GM12891 (cell line): ENCODE measurements at regions not wholly inside any gene's neighbourhood (a gene's known extent, or its start where the extent isn't known, plus 50 kb on each side); places are given as distances from the start of the nearest gene placed in this dataset.

Experiments
- DNase-seq: peaks from one replicate; pipeline ENCODE4 v3.0.0; 2011; ENCODE audit warnings: low spot score; ENCODE audit not compliant: insufficient read length
- FAIRE-seq: peaks from 2 replicates; lab custom pipeline; 2011; peaks lifted over from hg19 to GRCh38; lab: Jason Lieb, UNC
- PAX5 ChIP-seq: IDR thresholded peaks from 2 replicates; pipeline ENCODE4 v1.6.1; 2011; ENCODE audit warnings: low read length, moderate library complexity, mild to moderate bottlenecking; ENCODE audit not compliant: insufficient read depth, severe bottlenecking
- POLR2A ChIP-seq: IDR thresholded peaks from 2 replicates; pipeline ENCODE4 v1.6.1; 2011; ENCODE audit warnings: low read depth, low read length, control low read depth
- POLR2AphosphoS5 ChIP-seq: IDR thresholded peaks from 2 replicates; pipeline ENCODE4 v1.6.1; 2011; ENCODE audit warnings: low read depth, low read length, control low read depth
- POU2F2 ChIP-seq: IDR thresholded peaks from 2 replicates; pipeline ENCODE4 v1.6.1; 2011; ENCODE audit warnings: low read depth, mild to moderate bottlenecking, control low read depth, low read length, moderate library complexity
- SPI1 ChIP-seq: IDR thresholded peaks from 2 replicates; pipeline ENCODE4 v1.6.1; 2011; ENCODE audit warnings: low read depth, low read length, control low read depth
- TAF1 ChIP-seq: IDR thresholded peaks from 2 replicates; pipeline ENCODE4 v1.6.1; 2011; ENCODE audit warnings: low read depth, low read length, control low read depth

GRCh38 chr4:18684932-18685331 is 663.4 kb upstream of the LCORL start:
- FAIRE-seq: no peak
- DNase-seq: no peak
- TF ChIP-seq POLR2AphosphoS5 (no peak), POU2F2 (no peak), POLR2A (no peak), PAX5 (no peak), SPI1 (no peak), TAF1 (no peak)

- no peak for TF ChIP-seq SPI1
- no peak for TF ChIP-seq PAX5
- no peak for TF ChIP-seq POU2F2
- no peak for TF ChIP-seq TAF1
- no peak for TF ChIP-seq POLR2A
- no peak for TF ChIP-seq POLR2AphosphoS5
- FAIRE-seq (no peak), DNase-seq (no peak)
Observed at GRCh38 chr4:18676526-18676915, 655.0 kb upstream of the LCORL start.

- TF ChIP-seq SPI1: no peak
- TF ChIP-seq PAX5: no peak
- TF ChIP-seq POLR2A: no peak
- no peak for TF ChIP-seq POLR2AphosphoS5
- TF ChIP-seq TAF1: no peak
- no peak for TF ChIP-seq POU2F2
- FAIRE-seq: no peak
- DNase-seq: no peak
Observed at GRCh38 chr4:18675586-18676525, 654.3 kb upstream of the LCORL start.

- FAIRE-seq: no peak
- no peak for DNase-seq
- TF ChIP-seq SPI1: no peak
- TF ChIP-seq PAX5: no peak
- TF ChIP-seq POLR2AphosphoS5: no peak
Observed at GRCh38 chr4:18670034-18670433, 648.5 kb upstream of the LCORL start.

GRCh38 chr4:18669390-18669789 is 647.8 kb upstream of the LCORL start:
- FAIRE-seq (no peak), DNase-seq (no peak)
- TF ChIP-seq PAX5 (no peak), POLR2A (no peak), SPI1 (no peak), POU2F2 (no peak), POLR2AphosphoS5 (no peak), TAF1 (no peak)

- FAIRE-seq: no peak
- TF ChIP-seq POLR2A (no peak), PAX5 (no peak), POU2F2 (no peak)
- DNase-seq: no peak
Observed at GRCh38 chr4:18666322-18666721, 644.8 kb upstream of the LCORL start.

- DNase-seq: no peak
- no peak for FAIRE-seq
- no peak for TF ChIP-seq POLR2AphosphoS5
- no peak for TF ChIP-seq SPI1
- TF ChIP-seq TAF1: no peak
- TF ChIP-seq POU2F2: no peak
- no peak for TF ChIP-seq PAX5
- TF ChIP-seq POLR2A: no peak
Observed at GRCh38 chr4:18664171-18664570, 642.6 kb upstream of the LCORL start.

GRCh38 chr4:18645351-18645750 is 623.8 kb upstream of the LCORL start:
- no peak for FAIRE-seq
- TF ChIP-seq POU2F2 (no peak), POLR2A (no peak), TAF1 (no peak), PAX5 (no peak), SPI1 (no peak), POLR2AphosphoS5 (no peak)
- no peak for DNase-seq

- no peak for TF ChIP-seq POLR2AphosphoS5
- TF ChIP-seq TAF1: no peak
- no peak for TF ChIP-seq PAX5
- no peak for TF ChIP-seq POLR2A
- TF ChIP-seq POU2F2: no peak
- DNase-seq: no peak
- no peak for FAIRE-seq
Observed at GRCh38 chr4:18641334-18641733, 619.8 kb upstream of the LCORL start.
